ENCODE measurements at regions not wholly inside any gene's neighbourhood (a gene's known extent, or its start where the extent isn't known, plus 50 kb on each side); places are given as distances from the start of the nearest gene placed in this dataset.
"Not testable (repeated sequence)": the region's sequence is repeated elsewhere in the genome, so short reads cannot be mapped to it uniquely, and the experiment has no call there.

DNA sequence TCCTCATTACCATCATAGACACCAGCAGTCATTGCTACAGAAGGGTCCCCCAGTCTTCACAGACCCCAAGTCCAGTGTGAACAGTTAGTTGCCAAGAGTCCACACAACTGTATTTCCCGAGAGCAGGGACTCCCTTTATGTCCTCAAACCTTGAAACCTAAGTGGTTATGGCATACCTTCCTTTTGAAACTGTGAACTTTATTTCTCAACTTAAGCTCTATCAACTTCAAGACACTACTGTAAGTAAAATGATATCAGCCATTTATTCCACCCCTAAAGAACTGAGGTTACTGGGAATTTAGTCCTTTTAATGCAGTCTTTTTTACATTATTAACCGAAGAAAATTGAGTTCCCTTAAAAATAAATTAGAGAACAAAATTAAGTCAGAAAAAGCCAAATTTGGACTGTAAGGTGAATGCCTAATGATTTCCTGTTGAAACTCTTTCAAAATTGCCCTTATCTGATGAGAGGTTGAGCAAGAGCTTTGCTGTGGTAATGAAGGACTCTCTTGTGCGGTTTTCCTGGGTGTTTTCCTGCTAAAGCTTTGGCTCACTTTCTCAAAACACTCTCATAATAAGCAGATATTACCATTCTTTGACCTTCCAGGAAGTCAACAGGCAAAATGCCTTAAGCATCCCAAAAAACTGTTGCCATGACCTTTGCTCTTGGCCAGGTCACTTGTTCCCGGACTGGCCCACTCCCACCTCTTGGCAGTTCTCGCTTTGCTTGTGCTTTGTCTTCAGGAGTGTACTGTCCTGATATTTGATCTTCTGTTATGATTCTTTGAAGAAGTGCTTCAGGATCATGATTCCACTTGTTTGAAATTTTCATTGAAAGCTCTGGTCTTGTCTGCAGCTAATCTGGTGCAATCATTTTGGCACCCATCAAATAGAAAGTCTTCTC, 765.4 kb upstream of the ANO3 start:
- no peak overlapping the region for H3K4me3 ChIP-seq (ENCODE audit: control insufficient read depth in 2 of 3, extremely low read depth in 1 of 3, insufficient read depth in 2 of 3, low read depth in 1 of 3, low read length in 3 of 3)
- FAIRE-seq (peak; percentile 77), DNase-seq (ENCODE audit: low read depth, low spot score) (no peak)
- peak overlapping the region; percentile 42 for H3K4me2 ChIP-seq (ENCODE audit: control insufficient read depth, extremely low read depth, insufficient read depth, low read depth, low read length)
- no peaks in the 10 kb centered on the region for H4K20me1 ChIP-seq (ENCODE audit: control insufficient read depth, extremely low read depth, insufficient read depth, low read length)
- H2AFZ ChIP-seq (ENCODE audit: control insufficient read depth, low read length) = peak overlapping the region; percentile 42
- TF ChIP-seq EZH2 (IDR thresholded peaks at IDR 0.05; ENCODE audit: low read length) = no peak
- TF ChIP-seq, protein P1, sequence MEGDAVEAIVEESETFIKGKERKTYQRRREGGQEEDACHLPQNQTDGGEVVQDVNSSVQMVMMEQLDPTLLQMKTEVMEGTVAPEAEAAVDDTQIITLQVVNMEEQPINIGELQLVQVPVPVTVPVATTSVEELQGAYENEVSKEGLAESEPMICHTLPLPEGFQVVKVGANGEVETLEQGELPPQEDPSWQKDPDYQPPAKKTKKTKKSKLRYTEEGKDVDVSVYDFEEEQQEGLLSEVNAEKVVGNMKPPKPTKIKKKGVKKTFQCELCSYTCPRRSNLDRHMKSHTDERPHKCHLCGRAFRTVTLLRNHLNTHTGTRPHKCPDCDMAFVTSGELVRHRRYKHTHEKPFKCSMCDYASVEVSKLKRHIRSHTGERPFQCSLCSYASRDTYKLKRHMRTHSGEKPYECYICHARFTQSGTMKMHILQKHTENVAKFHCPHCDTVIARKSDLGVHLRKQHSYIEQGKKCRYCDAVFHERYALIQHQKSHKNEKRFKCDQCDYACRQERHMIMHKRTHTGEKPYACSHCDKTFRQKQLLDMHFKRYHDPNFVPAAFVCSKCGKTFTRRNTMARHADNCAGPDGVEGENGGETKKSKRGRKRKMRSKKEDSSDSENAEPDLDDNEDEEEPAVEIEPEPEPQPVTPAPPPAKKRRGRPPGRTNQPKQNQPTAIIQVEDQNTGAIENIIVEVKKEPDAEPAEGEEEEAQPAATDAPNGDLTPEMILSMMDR (optimal IDR thresholded peaks at IDR 0.05 in 1 of 3, IDR thresholded peaks at IDR 0.05 in 1 of 3, conservative IDR thresholded peaks at IDR 0.05 in 1 of 3; ENCODE audit: extremely low read depth in 1 of 3, insufficient read depth in 2 of 3, low read length in 3 of 3) = no peak
- H3K9me3 ChIP-seq (ENCODE audit: control insufficient read depth, low read depth, low read length) = no peaks in the 10 kb centered on the region
- H3K4me1 ChIP-seq (ENCODE audit: control insufficient read depth, extremely low read depth, insufficient read depth, low read length) = peaks cover 12% of the 10 kb centered on the region
- H3K36me3 ChIP-seq (ENCODE audit: control insufficient read depth in 2 of 2, extremely low read depth in 1 of 2, insufficient read depth in 2 of 2, low read length in 2 of 2) = no peaks in the 10 kb centered on the region
- H3K79me2 ChIP-seq (ENCODE audit: control insufficient read depth, insufficient read depth, low read length) = no peaks in the 10 kb centered on the region
- no peak overlapping the region for H3K27ac ChIP-seq (ENCODE audit: control insufficient read depth, insufficient read depth, low read length)
- H3K9ac ChIP-seq (ENCODE audit: control insufficient read depth, extremely low read depth, insufficient read depth, low read length) = no peak overlapping the region
- no peaks in the 10 kb centered on the region for H3K9me1 ChIP-seq (ENCODE audit: control insufficient read depth, extremely low read depth, insufficient read depth, low read length)
- dilution Hi-C loops (cut with MboI; ENCODE audit: extremely low pct_ligation_motif_present, low sequenced_read_pairs) = no loop called here
- no peaks in the 10 kb centered on the region for H3K27me3 ChIP-seq (ENCODE audit: control insufficient read depth, extremely low read depth, insufficient read depth, low read length)

DNA sequence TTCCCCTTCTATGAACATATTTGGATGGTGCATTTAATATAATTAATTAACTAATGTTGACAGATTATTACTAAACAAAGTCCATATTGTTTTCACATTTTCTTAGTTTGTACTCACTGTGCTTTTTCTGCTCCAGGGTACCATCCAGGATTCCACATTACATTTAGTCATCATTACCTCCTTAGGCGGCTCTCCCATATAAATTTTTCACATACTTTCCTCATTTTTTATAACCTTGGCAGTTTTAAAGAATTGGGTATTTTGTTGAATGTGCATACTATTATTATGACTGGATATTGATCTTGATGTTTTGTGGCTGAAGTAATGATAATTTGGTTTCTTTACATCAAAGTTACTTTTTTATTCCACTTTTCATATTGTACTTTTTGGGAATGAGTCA, 755.6 kb upstream of the ANO3 start:
- H3K9me3 ChIP-seq (ENCODE audit: control insufficient read depth, low read depth, low read length) = no peaks in the 10 kb centered on the region
- no peaks in the 10 kb centered on the region for H3K79me2 ChIP-seq (ENCODE audit: control insufficient read depth, insufficient read depth, low read length)
- no peaks in the 10 kb centered on the region for H3K27me3 ChIP-seq (ENCODE audit: control insufficient read depth, extremely low read depth, insufficient read depth, low read length)
- H3K9me1 ChIP-seq (ENCODE audit: control insufficient read depth, extremely low read depth, insufficient read depth, low read length) = no peaks in the 10 kb centered on the region
- dilution Hi-C loops (cut with MboI; ENCODE audit: extremely low pct_ligation_motif_present, low sequenced_read_pairs) = no loop called here
- no peaks in the 10 kb centered on the region for H3K36me3 ChIP-seq (ENCODE audit: control insufficient read depth in 2 of 2, extremely low read depth in 1 of 2, insufficient read depth in 2 of 2, low read length in 2 of 2)
- peak; percentile 19 for DNase-seq (ENCODE audit: low read depth, low spot score)
- no peak for FAIRE-seq
- peaks cover 7% of the 10 kb centered on the region for H3K4me1 ChIP-seq (ENCODE audit: control insufficient read depth, extremely low read depth, insufficient read depth, low read length)
- H3K9ac ChIP-seq (ENCODE audit: control insufficient read depth, extremely low read depth, insufficient read depth, low read length) = no peak overlapping the region
- H3K27ac ChIP-seq (ENCODE audit: control insufficient read depth, insufficient read depth, low read length) = no peak overlapping the region
- H3K4me2 ChIP-seq (ENCODE audit: control insufficient read depth, extremely low read depth, insufficient read depth, low read depth, low read length) = no peak overlapping the region
- H2AFZ ChIP-seq (ENCODE audit: control insufficient read depth, low read length) = no peak overlapping the region
- TF ChIP-seq, protein P1 (optimal IDR thresholded peaks at IDR 0.05 in 1 of 3, IDR thresholded peaks at IDR 0.05 in 1 of 3, conservative IDR thresholded peaks at IDR 0.05 in 1 of 3; ENCODE audit: extremely low read depth in 1 of 3, insufficient read depth in 2 of 3, low read length in 3 of 3) = no peak
- no peak for TF ChIP-seq EZH2 (IDR thresholded peaks at IDR 0.05; ENCODE audit: low read length)
- no peak overlapping the region for H3K4me3 ChIP-seq (ENCODE audit: control insufficient read depth in 2 of 3, extremely low read depth in 1 of 3, insufficient read depth in 2 of 3, low read depth in 1 of 3, low read length in 3 of 3)
- no peaks in the 10 kb centered on the region for H4K20me1 ChIP-seq (ENCODE audit: control insufficient read depth, extremely low read depth, insufficient read depth, low read length)

DNA sequence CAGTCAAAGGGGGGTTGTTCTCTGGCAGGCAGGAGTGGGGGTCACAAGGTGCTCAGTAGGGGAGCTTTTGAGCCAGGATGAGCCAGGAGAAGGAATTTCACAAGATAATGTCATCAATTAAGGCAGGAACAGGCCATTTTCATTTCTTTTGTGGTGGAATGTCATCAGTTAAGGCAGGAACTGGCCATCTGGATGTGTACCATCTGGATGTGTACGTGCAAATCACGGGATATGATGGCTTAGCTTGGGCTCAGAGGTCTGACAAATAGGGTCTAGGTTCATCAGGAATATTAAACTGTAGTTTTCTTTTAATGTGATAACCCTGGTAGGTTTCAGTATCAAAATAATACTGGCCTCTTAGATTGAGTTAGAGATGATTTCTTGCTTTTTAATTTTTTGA, 752.4 kb upstream of the ANO3 start:
- dilution Hi-C loops (cut with MboI; ENCODE audit: extremely low pct_ligation_motif_present, low sequenced_read_pairs); H2AFZ ChIP-seq (ENCODE audit: control insufficient read depth, low read length); FAIRE-seq; H3K27me3 ChIP-seq (ENCODE audit: control insufficient read depth, extremely low read depth, insufficient read depth, low read length); H3K9ac ChIP-seq (ENCODE audit: control insufficient read depth, extremely low read depth, insufficient read depth, low read length); H3K4me1 ChIP-seq (ENCODE audit: control insufficient read depth, extremely low read depth, insufficient read depth, low read length); H3K79me2 ChIP-seq (ENCODE audit: control insufficient read depth, insufficient read depth, low read length); H3K36me3 ChIP-seq (ENCODE audit: control insufficient read depth in 2 of 2, extremely low read depth in 1 of 2, insufficient read depth in 2 of 2, low read length in 2 of 2); H4K20me1 ChIP-seq (ENCODE audit: control insufficient read depth, extremely low read depth, insufficient read depth, low read length); H3K9me1 ChIP-seq (ENCODE audit: control insufficient read depth, extremely low read depth, insufficient read depth, low read length); H3K4me2 ChIP-seq (ENCODE audit: control insufficient read depth, extremely low read depth, insufficient read depth, low read depth, low read length); H3K27ac ChIP-seq (ENCODE audit: control insufficient read depth, insufficient read depth, low read length); H3K9me3 ChIP-seq (ENCODE audit: control insufficient read depth, low read depth, low read length); H3K4me3 ChIP-seq (ENCODE audit: control insufficient read depth in 2 of 3, extremely low read depth in 1 of 3, insufficient read depth in 2 of 3, low read depth in 1 of 3, low read length in 3 of 3); DNase-seq (ENCODE audit: low read depth, low spot score): not testable (repeated sequence)

All from keratinocyte (primary cell).